Natural killer cell treated with Interleukin-12 subunit alpha and Interleukin-12 subunit beta and Interleukin-15 and Interleukin-18, amount 100 ng/mL, for 72 hours (primary cell): ENCODE measurements at regions not wholly inside any gene's neighbourhood (a gene's known extent, or its start where the extent isn't known, plus 50 kb on each side); places are given as distances from the start of the nearest gene placed in this dataset.
A peak's percentile ranks its signal among the peaks of the same experiment; 100 is the strongest.

Experiments
- ATAC-seq, 2 donors: fragments of 150-1000 bp; cut with Tn5 transposase in 1 of 2; sonication (Bioruptor Pico), chemical (Tn5 transposase) in 1 of 2; 2 replicates each; pipeline ENCODE4 v1.10.0; 2021
- DNase-seq: peaks from one replicate; pipeline ENCODE4 v3.0.0; 2022; ENCODE audit warnings: low spot score
- H3K27ac Mint-ChIP-seq, 2 donors: 1 replicate in 1 of 2; 2 replicates in 1 of 2; pipeline ENCODE4 v1.8.0; 2022; ENCODE audit warnings: mixed read lengths in 2 of 2, mild to moderate bottlenecking in 1 of 2, moderate library complexity in 1 of 2
- H3K27me3 Mint-ChIP-seq, 2 donors: 1 replicate in 1 of 2; 2 replicates in 1 of 2; pipeline ENCODE4 v1.8.0; 2022; ENCODE audit warnings: mixed read lengths in 2 of 2
- H3K36me3 Mint-ChIP-seq: one replicate; pipeline ENCODE4 v1.8.0; 2022; ENCODE audit warnings: mixed read lengths
- H3K4me1 Mint-ChIP-seq, 2 donors: 1 replicate in 1 of 2; 2 replicates in 1 of 2; pipeline ENCODE4 v1.8.0; 2022; ENCODE audit warnings: low read depth in 2 of 2, mixed read lengths in 2 of 2, mild to moderate bottlenecking in 1 of 2
- H3K4me3 Mint-ChIP-seq: one replicate; pipeline ENCODE4 v1.8.0; 2022; ENCODE audit warnings: mixed read lengths
- H3K9me3 Mint-ChIP-seq: 2 replicates; pipeline ENCODE4 v1.8.0; 2022; ENCODE audit warnings: mixed read lengths

DNA sequence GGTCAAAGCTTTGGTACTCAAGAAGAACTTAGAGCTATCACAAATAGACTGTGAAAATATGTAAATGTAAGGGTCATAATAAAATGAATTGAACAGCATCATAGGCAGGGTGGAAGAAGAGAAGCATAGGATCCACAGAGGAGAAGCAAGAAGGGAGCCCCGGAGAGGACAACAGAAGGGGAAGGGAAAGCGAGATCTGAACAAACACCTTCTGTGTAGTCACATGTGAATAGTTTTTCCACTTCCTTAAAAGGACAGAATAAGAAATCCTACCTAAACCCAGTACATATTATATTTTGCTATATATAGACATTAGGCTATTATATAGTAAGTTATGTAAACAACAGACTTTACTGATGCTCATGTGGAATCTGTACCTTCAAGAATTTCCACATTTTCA is 160.2 kb downstream of the DKK1 start:
- Mint-ChIP-seq H3K27me3 (peaks cover 0 to 2% of the 10 kb centered on the region in 2 donors), H3K4me3 (no peak overlapping the region), H3K9me3 (peaks cover 5% of the 10 kb centered on the region), H3K36me3 (no peaks in the 10 kb centered on the region), H3K4me1 (no peaks in the 10 kb centered on the region), H3K27ac (no peak overlapping the region)
- no peak for DNase-seq
- ATAC-seq, result no peak

DNA sequence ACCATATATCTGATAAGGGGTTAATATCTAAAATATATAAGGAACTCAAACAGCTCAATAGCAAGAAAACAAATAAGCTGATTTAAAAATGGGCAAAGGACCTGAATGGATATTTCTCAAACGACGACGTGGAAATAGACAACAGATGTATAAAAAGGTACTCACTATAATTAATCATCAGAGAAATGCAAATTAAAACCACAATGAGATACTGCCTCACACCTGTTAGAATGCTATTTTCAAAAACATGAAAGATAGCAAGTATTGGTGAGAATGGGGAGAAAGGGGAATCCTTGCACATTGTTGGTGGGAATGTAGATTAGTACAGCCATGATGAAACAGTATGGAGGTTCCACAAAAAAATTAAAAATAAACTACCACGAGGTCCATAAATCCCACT is 163.2 kb downstream of the DKK1 start:
- Mint-ChIP-seq H3K4me3 (no peak overlapping the region), H3K27ac (no peak overlapping the region), H3K4me1 (no peaks in the 10 kb centered on the region), H3K9me3 (peaks cover 5% of the 10 kb centered on the region), H3K36me3 (no peaks in the 10 kb centered on the region), H3K27me3 (peaks cover 0 to 2% of the 10 kb centered on the region in 2 donors)
- no peak for ATAC-seq
- no peak for DNase-seq

DNA sequence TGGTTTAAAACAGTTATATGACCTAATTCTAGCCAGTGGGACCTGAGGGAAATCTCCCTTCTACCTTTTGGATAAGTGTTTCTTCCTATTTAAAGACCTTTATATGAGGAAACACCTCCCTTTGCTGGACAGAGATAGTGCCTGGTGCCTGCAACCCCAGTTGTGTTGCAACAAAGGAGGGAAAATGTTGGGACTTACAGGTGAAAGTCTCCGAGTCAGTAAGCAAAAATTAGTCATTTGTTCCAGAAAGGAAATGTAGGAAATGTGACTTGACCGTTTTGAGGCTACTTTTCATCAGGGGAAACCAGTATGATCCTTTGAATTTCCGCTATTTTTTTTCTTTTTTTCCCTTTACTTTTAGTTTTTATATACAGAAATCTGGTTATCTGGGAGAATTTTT is 165.5 kb downstream of the DKK1 start:
- no peaks in the 10 kb centered on the region for H3K36me3 Mint-ChIP-seq
- H3K27me3 Mint-ChIP-seq, result peaks cover 0 to 2% of the 10 kb centered on the region in 2 donors
- peaks cover 4 to 6% of the 10 kb centered on the region in 2 donors for H3K4me1 Mint-ChIP-seq
- peaks cover 3% of the 10 kb centered on the region for H3K9me3 Mint-ChIP-seq
- no peak overlapping the region for H3K4me3 Mint-ChIP-seq
- DNase-seq, result no peak
- no peak overlapping the region for H3K27ac Mint-ChIP-seq
- ATAC-seq, result no peak

DNA sequence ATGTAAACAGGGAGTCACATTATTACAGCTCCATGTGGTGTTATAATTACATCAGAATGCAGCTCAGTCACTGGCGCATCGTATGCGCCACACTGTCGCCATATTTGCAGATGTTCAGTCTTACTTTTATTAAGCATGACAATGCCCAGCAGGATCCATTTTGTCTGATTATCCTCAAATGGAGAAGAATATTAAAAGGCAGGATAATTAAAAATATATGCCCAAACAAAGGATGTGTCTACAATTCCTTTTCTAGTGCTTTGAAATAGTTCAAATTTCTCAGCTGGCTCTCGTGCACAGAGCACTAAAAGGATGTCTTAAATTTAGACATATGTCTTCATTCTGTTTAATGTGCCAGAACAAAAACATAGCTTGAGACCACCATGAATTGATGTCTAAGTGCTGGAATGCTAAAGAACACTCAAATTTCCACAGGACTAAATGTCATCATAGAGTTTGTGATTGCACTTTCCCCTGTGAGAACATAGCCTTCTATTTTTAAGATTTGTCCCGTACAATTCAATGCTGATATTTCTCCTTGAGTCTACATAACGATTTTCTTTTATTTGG is 168.0 kb downstream of the DKK1 start:
- no peak for ATAC-seq
- Mint-ChIP-seq H3K4me3 (no peak overlapping the region), H3K36me3 (no peaks in the 10 kb centered on the region), H3K4me1 (peaks cover 4 to 6% of the 10 kb centered on the region in 2 donors), H3K27me3 (no peaks in the 10 kb centered on the region), H3K9me3 (peaks cover under 1% of the 10 kb centered on the region), H3K27ac (no peak overlapping the region)
- DNase-seq, result no peak

DNA sequence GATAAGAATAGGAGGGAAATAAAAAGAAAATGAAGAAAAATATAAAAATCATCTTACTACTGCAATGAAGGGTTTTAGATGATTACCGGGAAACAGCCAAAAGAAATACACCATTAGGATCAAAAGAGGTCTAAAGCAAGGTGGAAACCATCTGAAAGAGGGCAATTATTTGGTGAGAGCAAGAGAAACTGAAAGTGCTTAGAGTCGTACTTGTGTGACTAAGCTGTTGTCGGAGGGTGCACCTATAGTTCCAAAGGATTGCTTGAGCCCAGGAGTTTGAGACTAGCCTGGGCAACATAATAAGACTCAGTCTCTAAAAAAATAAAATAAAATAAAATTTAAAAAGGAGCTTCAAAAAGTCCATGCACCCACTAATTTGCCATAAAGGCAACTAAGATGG is 169.5 kb downstream of the DKK1 start:
- Mint-ChIP-seq H3K27me3 (no peaks in the 10 kb centered on the region), H3K4me1 (peaks cover 4 to 6% of the 10 kb centered on the region in 2 donors), H3K36me3 (no peaks in the 10 kb centered on the region), H3K4me3 (peak overlapping the region; percentile 0), H3K27ac (no peak overlapping the region), H3K9me3 (no peaks in the 10 kb centered on the region)
- DNase-seq, result no peak
- ATAC-seq, result no peak

DNA sequence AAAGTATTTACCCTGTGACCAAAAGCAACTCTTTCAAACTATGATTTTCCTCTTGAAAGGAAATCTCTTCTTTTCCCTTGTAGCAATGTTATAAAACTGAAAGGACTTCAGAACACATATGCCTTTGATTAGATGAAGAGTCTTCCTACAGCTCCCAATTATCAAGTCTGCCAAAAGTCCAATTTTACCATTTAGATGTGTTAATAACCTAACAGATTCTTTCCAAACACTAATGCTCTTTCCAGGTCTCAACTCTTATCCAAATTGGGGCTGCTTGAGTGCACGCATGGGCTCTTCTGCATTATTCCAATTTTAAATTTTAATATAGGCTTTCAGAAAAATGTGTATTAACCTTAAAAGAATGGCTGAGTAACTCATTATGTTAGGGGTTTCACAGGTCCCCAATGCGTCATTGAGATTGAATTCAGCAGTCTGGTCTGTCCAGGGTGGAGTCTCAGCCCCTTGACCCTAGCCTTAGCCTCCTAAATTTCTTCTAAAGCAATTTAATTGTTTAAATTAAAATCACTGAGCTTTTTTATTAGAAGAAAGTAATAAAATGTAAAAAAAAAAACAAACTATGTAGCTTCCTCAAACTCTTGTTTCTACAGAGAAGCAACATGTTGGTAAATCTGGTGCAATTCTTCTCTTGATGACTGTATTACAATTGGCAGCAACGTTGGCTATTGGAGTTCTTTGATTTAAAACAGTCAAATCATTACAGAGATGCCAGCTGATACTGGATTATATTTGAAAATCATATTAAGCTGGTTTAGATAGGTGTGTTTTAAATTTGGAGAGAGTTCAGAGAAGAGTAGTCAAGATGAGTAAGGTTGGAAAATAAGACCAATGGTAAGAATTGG is 170.4 kb downstream of the DKK1 start:
- Mint-ChIP-seq H3K27ac (no peak overlapping the region), H3K4me3 (no peak overlapping the region)

DNA sequence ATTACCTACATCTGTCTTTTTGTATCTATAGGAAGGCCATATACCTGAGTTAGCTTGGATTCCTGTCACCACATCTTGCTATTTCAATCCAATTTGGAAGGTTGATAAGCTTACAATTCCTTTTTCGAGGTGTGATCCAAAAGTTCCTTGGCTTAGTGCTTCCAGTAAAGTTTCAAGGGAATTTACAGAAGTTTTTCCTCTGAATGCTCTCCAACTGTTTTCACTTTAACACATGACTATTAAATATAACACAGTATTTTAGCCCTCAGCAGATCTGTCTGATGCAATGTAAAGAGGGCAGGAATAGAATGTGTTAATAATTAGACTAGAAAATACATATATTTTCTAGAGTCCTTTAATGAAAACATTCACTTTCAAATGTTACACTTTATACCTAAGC is 171.4 kb downstream of the DKK1 start:
- H3K27me3 Mint-ChIP-seq, result no peaks in the 10 kb centered on the region
- peaks cover 4 to 6% of the 10 kb centered on the region in 2 donors for H3K4me1 Mint-ChIP-seq
- no peak overlapping the region for H3K27ac Mint-ChIP-seq
- ATAC-seq, result no peak
- H3K36me3 Mint-ChIP-seq, result no peaks in the 10 kb centered on the region
- no peak for DNase-seq
- H3K9me3 Mint-ChIP-seq, result no peaks in the 10 kb centered on the region
- H3K4me3 Mint-ChIP-seq, result no peak overlapping the region

More for the DNA sequence above, 170.4 kb downstream of the DKK1 start:
- peaks cover 4 to 6% of the 10 kb centered on the region in 2 donors for H3K4me1 Mint-ChIP-seq
- ATAC-seq (no peak), DNase-seq (no peak)
- no peaks in the 10 kb centered on the region for H3K9me3 Mint-ChIP-seq
- no peaks in the 10 kb centered on the region for H3K27me3 Mint-ChIP-seq
- H3K36me3 Mint-ChIP-seq, result no peaks in the 10 kb centered on the region

DNA sequence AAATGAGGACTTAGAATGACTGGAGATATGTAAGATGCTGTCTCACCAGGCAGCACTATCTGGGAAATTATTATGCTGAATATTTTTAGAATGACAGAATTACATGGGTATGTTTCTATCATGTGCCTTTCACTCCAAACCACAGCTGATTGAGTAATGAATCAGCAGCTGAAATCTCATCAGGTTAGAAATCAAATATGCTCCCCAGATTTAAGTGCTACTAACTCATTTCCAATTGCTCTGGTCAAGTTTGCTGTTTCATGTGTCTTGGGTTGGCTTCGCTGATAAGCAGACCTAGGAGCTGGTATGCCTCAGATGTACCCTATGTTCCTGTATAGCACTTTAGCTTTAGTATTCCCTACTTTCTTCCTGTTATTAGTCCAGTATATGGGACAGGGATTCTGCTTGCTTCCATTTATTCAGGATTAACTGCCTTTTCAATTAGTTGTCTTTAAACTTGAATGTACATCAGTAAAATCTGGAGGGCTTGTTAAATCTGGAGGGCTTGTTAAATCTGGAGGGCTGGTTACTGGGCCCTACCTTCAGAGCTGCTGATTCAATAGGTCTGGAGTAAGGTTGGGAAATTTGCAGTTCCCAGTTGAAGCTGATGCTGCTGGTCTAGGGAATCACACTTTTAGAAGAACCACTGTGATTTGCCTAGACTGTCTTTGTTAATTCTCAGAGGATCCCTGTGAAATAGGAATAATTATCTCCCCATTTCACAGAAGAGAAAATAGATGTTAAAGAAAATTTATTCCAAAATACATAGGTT is 172.9 kb downstream of the DKK1 start:
- ATAC-seq (no peak), DNase-seq (no peak)
- Mint-ChIP-seq H3K27ac (no peak overlapping the region), H3K9me3 (no peaks in the 10 kb centered on the region), H3K4me1 (peaks cover 4 to 6% of the 10 kb centered on the region in 2 donors), H3K36me3 (no peaks in the 10 kb centered on the region), H3K4me3 (no peak overlapping the region), H3K27me3 (no peaks in the 10 kb centered on the region)

DNA sequence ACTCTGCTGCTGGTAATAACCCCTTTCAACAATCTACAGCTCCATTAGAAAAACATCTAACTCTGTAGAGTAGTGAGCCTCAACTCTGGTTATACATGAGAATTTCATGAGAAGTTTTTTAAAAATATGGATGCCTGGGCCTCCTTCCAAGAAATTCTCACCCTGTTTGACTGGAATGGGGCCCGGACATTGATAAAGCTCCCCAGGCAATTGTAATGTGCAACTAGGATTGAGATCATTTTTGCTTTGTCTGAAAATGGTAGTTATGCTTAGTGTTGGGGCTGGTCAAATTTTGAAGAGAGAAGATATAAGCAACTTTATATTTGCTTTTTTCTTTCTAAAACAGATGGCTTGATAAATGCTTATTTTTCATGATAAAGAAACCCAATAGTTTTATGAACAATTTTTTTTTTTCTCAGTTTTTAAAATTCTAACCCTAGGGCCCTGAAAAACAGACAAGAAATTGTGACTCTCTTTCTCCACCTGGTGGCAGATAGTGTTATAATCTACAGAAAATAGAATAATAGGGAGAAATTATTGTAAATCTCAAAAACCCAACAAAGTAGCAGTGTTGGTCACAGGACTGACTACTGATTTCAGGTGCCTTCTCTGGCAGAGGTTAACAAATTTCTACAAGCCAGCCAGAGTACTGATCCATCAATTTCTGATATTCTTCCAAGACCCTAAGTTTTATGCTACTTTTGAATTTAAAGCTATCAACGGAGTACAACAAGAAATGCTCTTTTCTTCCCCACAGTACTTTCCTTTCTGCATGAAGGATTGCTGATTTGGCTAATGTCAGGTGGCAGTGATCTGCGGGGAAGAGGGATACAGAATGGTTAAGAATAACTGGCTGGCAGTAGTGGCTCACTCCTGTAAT is 174.8 kb downstream of the DKK1 start:
- no peak overlapping the region for H3K27ac Mint-ChIP-seq
- H3K27me3 Mint-ChIP-seq, result no peaks in the 10 kb centered on the region
- DNase-seq, result no peak
- no peak for ATAC-seq
- H3K9me3 Mint-ChIP-seq, result no peaks in the 10 kb centered on the region
- no peaks in the 10 kb centered on the region for H3K4me1 Mint-ChIP-seq
- no peaks in the 10 kb centered on the region for H3K36me3 Mint-ChIP-seq
- no peak overlapping the region for H3K4me3 Mint-ChIP-seq

DNA sequence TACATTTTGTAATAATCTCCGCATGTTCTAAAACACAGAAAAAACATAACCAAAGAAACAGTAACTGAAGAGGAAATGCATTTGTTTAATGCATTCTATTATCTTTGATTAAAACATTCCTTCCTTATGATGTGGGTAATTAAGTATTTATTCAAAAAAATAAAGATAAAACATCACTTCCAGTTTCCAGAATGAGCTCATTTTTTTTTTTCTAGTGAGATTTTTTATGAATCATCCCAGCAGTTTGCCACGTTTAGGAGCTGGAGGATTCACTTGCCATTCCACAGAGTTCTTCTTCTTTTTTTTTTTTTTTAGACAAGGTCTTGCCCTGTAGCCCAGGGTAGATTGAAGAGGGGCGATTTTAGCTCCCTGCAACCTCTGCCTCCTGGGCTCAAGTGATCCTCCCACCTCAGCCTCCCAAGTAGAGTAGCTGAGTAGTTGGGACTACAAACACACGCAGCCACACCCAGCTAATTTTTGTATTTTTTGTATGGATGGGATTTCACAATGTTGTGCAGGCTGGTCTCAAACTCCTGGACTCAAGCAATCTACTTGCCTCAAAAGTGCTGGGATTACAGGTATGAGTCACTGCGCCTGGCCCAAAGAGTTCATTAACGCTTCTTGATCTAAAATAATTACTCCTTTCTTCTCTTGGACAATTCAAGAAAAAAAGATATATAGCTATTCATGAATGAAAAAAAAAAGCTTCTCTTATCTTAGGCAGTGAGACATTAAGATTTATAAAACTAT is 177.3 kb downstream of the DKK1 start:
- no peak overlapping the region for H3K4me3 Mint-ChIP-seq

DNA sequence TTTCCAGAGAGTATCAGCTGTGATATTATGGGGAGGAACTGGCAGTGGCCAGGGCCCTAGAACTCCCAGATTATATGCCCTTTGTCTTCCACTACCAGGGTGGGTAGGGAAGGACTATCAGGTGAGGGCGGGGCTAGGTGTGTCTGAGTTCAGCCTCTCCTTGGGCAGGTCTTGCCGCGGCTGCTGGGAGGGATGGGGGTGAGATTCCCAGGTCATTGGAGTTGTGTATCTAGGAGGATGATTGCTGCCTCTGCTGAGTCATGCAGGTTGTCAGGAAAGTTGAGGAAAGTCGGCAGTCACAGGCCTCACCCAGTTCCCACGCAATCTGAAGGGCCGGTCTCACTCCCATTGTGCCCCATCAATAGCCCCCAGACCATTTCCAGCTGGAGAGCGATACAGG is 185.2 kb downstream of the DKK1 start:
- no peak for DNase-seq
- Mint-ChIP-seq H3K36me3 (peaks cover 8% of the 10 kb centered on the region), H3K27ac (no peak overlapping the region), H3K27me3 (peaks cover 0 to 3% of the 10 kb centered on the region in 2 donors), H3K4me1 (no peaks in the 10 kb centered on the region), H3K4me3 (no peak overlapping the region), H3K9me3 (peaks cover 14% of the 10 kb centered on the region)
- no peak for ATAC-seq

More for the DNA sequence above, 177.3 kb downstream of the DKK1 start:
- ATAC-seq, result no peak
- Mint-ChIP-seq H3K36me3 (no peaks in the 10 kb centered on the region), H3K27ac (no peak overlapping the region), H3K9me3 (peaks cover 6% of the 10 kb centered on the region), H3K27me3 (peaks cover 0 to 3% of the 10 kb centered on the region in 2 donors), H3K4me1 (no peaks in the 10 kb centered on the region)
- DNase-seq, result no peak

DNA sequence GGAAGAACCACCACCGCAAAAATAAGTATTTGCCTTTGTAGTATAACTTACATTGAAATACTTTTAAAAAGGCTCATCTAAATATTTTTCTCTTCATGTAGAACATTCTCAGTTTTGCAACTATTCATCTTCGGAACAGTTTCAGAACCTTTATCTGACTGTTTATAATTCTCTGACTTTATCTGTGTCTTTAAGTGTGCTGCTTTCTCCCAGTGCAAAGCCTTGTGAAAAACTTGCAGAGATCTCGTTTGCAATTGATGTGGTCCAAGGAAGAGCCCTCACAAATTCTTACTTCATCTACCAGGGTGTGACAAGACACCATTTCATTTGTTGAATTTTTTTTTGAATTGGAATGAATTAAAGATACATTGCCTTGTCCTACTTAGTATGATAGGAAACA is 186.4 kb downstream of the DKK1 start:
- ATAC-seq (no peak), DNase-seq (no peak)
- Mint-ChIP-seq H3K9me3 (peaks cover 19% of the 10 kb centered on the region), H3K4me3 (no peak overlapping the region), H3K36me3 (peaks cover 16% of the 10 kb centered on the region), H3K27me3 (peaks cover 0 to 3% of the 10 kb centered on the region in 2 donors), H3K4me1 (no peaks in the 10 kb centered on the region), H3K27ac (no peak overlapping the region)

DNA sequence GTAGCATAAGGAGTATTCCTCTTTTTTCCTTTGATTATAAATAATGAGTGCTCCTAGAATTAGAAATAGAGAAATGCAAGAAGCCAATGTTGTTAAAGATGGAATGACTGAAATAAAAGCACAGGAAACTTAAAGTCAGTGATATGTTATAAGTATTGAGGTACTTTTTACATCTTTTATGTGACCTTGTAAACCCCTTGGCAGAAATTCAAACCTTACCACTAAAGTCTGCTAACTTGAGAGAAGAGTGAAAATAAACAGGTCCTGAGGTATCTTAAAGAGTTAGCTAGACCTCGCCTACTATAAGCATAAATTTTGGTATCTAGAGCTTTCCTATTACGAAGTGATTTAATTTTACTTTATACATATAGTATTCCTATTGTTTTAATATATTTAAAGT is 188.2 kb downstream of the DKK1 start:
- peaks cover 16% of the 10 kb centered on the region for H3K36me3 Mint-ChIP-seq
- H3K4me3 Mint-ChIP-seq, result no peak overlapping the region
- no peak for DNase-seq
- peaks cover 12% of the 10 kb centered on the region for H3K9me3 Mint-ChIP-seq
- no peak overlapping the region for H3K27ac Mint-ChIP-seq
- no peak for ATAC-seq
- no peaks in the 10 kb centered on the region for H3K4me1 Mint-ChIP-seq
- H3K27me3 Mint-ChIP-seq, result no peaks in the 10 kb centered on the region
